HG02678 (cell line): ENCODE measurements at regions not wholly inside any gene's neighbourhood (a gene's known extent, or its start where the extent isn't known, plus 50 kb on each side); places are given as distances from the start of the nearest gene placed in this dataset.

Experiments
- ATAC-seq: cut with Tn5 transposase; IDR thresholded peaks from one replicate; pipeline ENCODE4 v1.9.1; 2021; ENCODE audit warnings: mild to moderate bottlenecking, moderate library complexity; ENCODE audit not compliant: unreplicated experiment

DNA sequence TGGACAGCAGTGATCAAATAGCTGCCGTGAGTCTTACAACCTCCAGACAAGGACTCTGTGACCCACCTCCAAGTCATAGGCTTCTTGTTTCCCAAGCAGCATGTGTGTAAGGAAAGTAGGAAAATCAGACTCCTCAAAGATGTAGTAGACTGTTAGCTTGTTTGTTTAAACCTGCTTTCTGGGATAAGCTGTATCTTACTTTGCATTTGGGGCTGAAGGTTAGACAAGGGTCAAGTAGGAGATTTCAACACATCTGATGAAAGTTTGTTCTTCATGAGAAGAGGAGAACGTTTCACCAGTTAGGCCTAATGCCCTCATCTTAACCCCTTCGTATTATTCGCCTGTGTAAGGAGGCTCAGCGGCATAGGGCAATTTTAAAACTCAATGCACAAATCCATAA is 756.4 kb upstream of the NR2F2 start:
- no peak for ATAC-seq

DNA sequence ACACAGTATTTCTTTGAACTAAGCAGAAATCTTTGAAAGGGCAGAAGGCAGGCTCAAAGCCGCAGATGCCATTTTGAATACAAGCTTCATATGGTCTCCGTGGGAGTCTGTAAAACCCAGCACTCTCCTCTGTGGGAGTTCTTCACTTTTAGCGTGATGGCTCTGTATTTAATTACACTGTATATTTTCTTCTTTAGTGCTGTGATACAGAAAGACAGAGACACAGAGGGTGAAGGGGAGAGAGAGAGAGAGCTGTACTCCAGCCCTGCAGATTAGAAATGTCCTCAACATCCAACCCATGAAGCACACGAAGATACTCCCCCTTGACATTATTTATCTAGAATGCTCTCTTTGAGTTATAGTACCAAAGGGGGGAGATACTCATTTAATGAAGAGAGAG is 752.6 kb upstream of the NR2F2 start:
- ATAC-seq = no peak

- ATAC-seq = no peak
Observed at GRCh38 chr15:95580121-95580520, 750.4 kb upstream of the NR2F2 start.

DNA sequence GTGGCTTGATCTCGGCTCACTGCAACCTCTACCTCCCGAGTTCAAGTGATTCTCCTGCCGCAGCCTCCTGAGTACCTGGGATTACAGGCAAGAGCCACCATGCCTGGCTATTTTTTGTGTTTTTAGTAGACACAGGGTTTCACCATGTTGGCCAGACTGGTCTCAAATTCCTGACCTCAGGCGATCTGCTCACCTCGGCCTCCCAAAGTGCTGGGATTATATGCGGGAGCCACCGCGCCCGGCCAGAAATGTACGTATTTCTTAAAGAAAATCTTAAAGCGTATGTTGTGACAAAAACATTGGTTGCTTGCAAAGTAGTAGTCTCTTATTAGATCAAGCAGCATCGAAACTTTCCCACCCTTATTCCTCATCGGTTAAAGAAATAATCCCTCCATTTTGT is 748.9 kb upstream of the NR2F2 start:
- no peak for ATAC-seq

DNA sequence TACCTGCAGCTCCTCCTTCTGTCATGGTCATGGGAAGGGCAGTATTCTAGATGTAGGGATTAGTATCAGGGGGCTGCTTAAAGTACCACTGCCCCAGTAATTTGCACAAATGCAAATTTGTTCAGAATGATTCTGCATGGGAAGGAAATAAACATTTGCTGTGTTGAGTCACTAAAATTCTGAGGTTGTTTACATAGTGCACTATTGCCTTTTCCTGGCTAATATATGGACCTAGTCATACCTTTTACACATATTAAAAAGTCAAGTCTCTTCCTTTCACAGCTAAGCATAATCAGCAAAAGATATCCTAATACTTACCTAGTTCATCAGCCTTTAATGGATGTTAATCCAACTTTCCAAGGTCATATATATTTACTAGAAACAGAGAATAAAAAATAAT is 746.4 kb upstream of the NR2F2 start:
- no peak for ATAC-seq

DNA sequence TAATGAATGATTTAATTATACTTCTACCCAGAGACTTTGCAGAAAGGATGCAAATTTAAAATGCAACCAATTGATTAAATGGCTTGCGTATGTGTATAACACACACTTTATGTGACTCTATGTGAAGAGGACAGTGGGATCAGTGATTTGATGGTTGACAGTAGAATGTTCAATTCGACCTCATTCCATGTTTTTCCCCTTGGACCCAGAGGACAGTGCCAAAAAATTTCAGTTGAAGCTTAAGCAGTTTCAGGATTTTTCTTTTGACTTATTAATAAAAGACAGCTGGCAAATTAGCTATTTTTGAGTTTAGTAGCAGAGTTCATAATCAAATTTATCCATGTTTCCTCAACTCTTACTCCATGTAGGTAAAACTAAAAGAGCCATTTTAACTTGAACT is 742.4 kb upstream of the NR2F2 start:
- ATAC-seq = no peak

- ATAC-seq = no peak
Observed at GRCh38 chr15:95590533-95591044, 739.9 kb upstream of the NR2F2 start.

- no peak for ATAC-seq
Observed at GRCh38 chr15:95591270-95591669, 739.2 kb upstream of the NR2F2 start.

- ATAC-seq = no peak
Observed at GRCh38 chr15:95591886-95592285, 738.6 kb upstream of the NR2F2 start.

- no peak for ATAC-seq
Observed at GRCh38 chr15:95594496-95594895, 736.0 kb upstream of the NR2F2 start.

DNA sequence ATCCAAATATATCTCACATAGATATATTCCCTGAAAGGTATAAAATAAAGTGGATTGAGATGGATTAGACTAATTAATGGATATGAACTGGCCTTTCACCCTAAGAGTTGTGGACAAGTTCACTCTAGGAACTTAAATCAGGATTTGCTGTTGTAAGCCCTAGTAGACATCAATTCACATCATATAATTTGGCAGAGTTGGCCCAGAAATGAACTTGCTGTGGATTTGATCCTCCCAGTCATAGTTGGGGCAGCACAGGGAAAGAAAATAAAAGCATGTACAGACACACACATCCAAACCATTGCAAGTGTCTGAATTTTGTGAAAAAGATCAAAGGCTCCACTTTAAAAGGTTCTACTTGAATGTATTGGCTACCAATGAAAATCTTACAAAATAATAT is 734.7 kb upstream of the NR2F2 start:
- no peak for ATAC-seq

DNA sequence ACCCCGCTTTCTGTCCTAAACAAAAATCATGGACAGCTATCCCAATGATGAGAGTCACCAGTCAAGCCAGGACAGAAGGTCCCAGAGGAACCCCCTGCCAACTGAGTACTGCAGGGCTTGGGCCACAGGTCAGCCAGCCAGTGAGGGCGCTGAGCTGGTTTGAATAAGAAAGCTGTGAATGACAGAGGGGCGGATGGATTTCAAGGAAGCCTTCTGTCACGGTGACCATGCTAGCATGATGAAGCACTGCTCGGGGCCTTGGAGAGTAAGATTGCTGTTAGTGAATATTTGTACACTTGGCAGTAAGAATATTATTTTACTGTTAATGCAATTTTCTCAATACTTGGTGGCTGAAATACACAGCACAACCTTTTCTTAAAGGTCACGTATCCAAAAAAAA is 734.0 kb upstream of the NR2F2 start:
- no peak for ATAC-seq

DNA sequence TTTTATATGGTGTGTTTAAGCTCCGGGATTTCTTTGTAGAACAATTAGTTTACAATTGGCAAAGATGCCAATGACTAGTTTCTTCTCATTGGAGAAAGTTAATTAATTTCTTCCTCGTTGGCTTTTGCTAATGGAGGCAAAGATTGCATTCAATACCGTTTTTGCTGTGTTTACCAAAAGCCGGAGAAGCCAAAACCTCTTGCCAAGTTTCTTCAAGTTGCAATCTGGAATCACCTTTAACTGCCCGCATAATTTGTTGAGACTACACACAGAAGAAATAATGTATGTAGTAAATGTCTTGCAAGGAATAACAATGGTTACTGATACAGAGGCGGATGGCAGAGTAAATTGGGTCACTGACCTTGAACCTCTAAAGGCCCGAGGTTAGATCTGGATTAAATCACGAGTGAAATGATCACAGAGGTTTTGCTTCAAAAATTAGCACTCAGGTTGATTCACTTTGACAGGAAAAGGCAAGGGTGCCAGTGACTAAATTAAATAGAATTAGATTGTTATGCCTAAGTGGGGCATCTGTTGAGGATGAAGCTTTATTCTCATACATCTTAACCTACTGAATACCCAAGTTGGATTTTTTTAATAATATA is 732.1 kb upstream of the NR2F2 start:
- no peak for ATAC-seq

DNA sequence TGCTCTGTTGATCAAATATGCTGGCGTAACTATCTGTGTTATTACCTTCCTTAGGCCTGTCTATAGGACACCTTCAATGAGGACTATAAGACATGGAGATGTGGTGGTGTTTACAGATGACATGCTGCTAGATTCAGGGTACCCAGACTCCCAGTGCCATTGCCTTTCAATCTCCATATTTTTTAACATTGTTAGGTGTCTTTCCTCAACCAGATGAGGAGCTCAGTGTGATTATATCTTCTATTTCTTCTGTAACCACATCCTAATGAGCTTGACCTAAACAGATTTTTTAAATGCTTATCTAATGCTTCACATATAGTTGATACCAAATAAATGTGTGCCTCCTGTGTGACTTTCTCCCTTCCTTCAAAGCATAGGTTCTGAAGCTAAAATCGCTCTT is 730.1 kb upstream of the NR2F2 start:
- ATAC-seq = no peak

- no peak for ATAC-seq
Observed at GRCh38 chr15:95600884-95601283, 729.6 kb upstream of the NR2F2 start.

GRCh38 chr15:95601525-95601924 is 729.0 kb upstream of the NR2F2 start:
- no peak for ATAC-seq

GRCh38 chr15:95603802-95604201 is 726.7 kb upstream of the NR2F2 start:
- ATAC-seq = no peak

DNA sequence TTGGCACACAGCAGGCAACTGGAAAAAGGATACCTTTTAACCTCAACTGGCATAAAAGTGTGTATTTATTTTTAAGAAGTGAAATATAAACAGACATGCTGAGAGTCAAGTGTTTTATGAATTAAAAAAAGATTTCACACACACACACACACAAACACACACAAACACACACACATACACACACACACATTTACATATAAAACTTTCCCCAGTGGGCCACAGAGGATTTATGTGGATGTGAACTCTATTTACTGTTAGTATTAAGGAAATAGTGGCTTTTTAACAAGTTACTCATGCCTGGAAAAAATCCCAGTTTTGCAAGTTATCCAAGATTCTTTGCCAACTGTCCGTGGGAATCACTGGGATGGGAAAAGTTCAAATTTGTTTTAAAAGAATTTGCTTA is 725.9 kb upstream of the NR2F2 start:
- ATAC-seq = no peak

GRCh38 chr15:95605098-95605497 is 725.4 kb upstream of the NR2F2 start:
- ATAC-seq = no peak

DNA sequence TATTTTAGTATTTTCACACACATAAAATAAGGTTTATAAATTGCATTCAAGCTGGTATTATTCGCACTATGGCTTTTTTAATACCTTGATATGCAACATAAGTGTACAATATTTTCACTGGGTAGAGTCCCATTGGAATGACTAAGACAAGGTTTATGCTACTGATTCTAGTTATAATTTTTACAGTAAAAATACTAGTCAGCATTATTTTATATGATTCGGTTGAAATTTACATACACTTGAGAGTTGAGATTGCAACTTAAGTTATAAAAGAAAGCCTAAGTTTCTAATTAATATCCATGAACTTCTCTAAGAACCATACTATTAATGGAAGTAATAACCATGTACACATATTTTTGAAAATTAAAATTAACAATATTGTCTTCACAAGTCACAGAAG is 723.9 kb upstream of the NR2F2 start:
- ATAC-seq = no peak

GRCh38 chr15:95608371-95608770 is 722.1 kb upstream of the NR2F2 start:
- ATAC-seq = no peak

DNA sequence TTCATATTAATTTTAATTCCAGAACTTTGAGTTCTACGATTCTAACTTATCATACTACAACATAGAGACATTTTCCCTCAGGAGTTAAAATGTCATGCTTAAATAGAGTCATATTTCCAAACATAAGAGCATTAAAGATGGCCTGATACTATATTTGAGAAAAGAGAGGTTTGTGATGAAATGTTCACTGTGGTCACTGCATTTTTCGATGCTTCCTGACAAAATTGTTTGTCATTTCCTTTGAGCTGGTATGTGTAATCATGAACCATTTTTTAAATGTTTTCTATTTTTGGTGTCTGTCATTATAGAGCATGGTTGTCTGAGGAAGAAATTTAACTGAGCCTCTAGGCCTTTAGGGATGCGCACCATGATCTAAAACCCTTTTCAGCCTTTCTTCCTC is 721.4 kb upstream of the NR2F2 start:
- ATAC-seq = no peak

GRCh38 chr15:95610945-95611344 is 719.6 kb upstream of the NR2F2 start:
- no peak for ATAC-seq
